GM23248 (cell line): ENCODE measurements at regions not wholly inside any gene's neighbourhood (a gene's known extent, or its start where the extent isn't known, plus 50 kb on each side); places are given as distances from the start of the nearest gene placed in this dataset.

Source experiments
- EZH2 ChIP-seq: fragments of 200-600 bp; sonication (generic); IDR thresholded peaks from 2 replicates; pipeline ENCODE4 v1.6.1; 2018; ENCODE audit warnings: antibody characterized with exemption, mild to moderate bottlenecking; ENCODE audit not compliant: insufficient read depth, poor library complexity, severe bottlenecking
- EZH2phosphoT487 ChIP-seq: fragments of 200-600 bp; sonication (generic); IDR thresholded peaks from 2 replicates; pipeline ENCODE4 v1.6.1; 2018; ENCODE audit warnings: antibody characterized with exemption, moderate library complexity, mild to moderate bottlenecking, low read depth; ENCODE audit not compliant: insufficient read depth

DNA sequence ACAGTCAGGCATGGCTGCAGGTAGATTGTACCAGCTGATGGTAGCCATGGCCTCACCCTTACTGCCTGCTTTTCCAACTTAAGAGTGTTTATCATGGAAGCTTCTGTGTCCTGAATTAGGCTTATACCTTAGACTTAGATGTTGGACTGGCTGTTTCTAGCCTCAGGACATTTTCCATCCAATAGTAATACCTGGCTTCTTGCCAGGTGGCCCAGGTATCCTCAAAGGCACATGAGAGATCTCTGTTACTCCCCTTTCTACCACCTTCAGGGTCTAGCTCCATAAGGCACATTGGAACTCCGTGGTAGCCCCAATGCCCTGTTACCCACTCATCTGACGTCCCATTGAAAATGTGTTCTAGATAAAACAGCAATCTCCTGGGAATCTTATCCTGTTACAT is 407.5 kb downstream of the SPRY2 start:
- no peak for TF ChIP-seq EZH2
- no peak for TF ChIP-seq EZH2phosphoT487
